Prostate gland (tissue), 2 donors: ENCODE measurements at regions not wholly inside any gene's neighbourhood (a gene's known extent, or its start where the extent isn't known, plus 50 kb on each side); places are given as distances from the start of the nearest gene placed in this dataset.

Experiments
- DNase-seq: peaks from one replicate; pipeline ENCODE4 v3.0.0-alpha.2; 2019; ENCODE audit warnings: low spot score
- H3K27ac ChIP-seq, 2 donors: fragments of 200-600 bp; sonication (generic); 2 replicates each; pipeline ENCODE4 v1.5.1; 2017 to 2019
- H3K27me3 ChIP-seq: fragments of 200-600 bp; sonication (generic); replicated peaks from 2 replicates; pipeline ENCODE4 v1.5.1; 2019; ENCODE audit not compliant: insufficient read depth
- H3K36me3 ChIP-seq, 2 donors: fragments of 200-600 bp; sonication (generic); 1 replicate in 1 of 2; 2 replicates in 1 of 2; pipeline versions ENCODE4 v1.5.1 to v1.8.1; 2017 to 2019
- H3K4me1 ChIP-seq: fragments of 200-600 bp; sonication (generic); replicated peaks from 2 replicates; pipeline ENCODE4 v1.5.1; 2019
- H3K4me3 ChIP-seq, 2 donors: fragments of 200-600 bp; sonication (generic); 2 replicates each; pipeline ENCODE4 v1.5.1; 2017 to 2019
- H3K9me3 ChIP-seq: fragments of 200-600 bp; sonication (generic); 2 replicates; pipeline ENCODE4 v1.5.1; 2017
- POLR2A ChIP-seq: fragments of 450-650 bp; IDR thresholded peaks from one replicate; pipeline ENCODE4 v1.6.1; 2016; ENCODE audit warnings: antibody characterized with exemption, mild to moderate bottlenecking
- POLR2AphosphoS5 ChIP-seq: sonication (generic); formaldehyde crosslinking; IDR thresholded peaks from one replicate; pipeline ENCODE4 v1.6.1; 2017; ENCODE audit warnings: antibody characterized with exemption
- WGBS: methylation state at CpG from one replicate; pipeline ENCODE4 v1.1.5; 2018; 5-methylcytosine and 5-hydroxymethylcytosine counted together
- intact Hi-C: fragments of 100-400 bp; cut with DNase I; formaldehyde crosslinking; loops from one replicate; pipeline ENCODE4 v1.14.2; 2022
- TF ChIP-seq, protein P1 (sequence below), 4 experiments: fragments of 200-600 bp in 2 of 4; fragments of 450-650 bp in 2 of 4; sonication (generic) in 2 of 4; IDR thresholded peaks; 1 replicate in 3 of 4; 2 replicates in 1 of 4; pipeline ENCODE4 v1.5.1; 2016 to 2019; ENCODE audit warnings: antibody characterized with exemption in 4 of 4, mild to moderate bottlenecking in 2 of 4, moderate library complexity in 2 of 4

DNA sequence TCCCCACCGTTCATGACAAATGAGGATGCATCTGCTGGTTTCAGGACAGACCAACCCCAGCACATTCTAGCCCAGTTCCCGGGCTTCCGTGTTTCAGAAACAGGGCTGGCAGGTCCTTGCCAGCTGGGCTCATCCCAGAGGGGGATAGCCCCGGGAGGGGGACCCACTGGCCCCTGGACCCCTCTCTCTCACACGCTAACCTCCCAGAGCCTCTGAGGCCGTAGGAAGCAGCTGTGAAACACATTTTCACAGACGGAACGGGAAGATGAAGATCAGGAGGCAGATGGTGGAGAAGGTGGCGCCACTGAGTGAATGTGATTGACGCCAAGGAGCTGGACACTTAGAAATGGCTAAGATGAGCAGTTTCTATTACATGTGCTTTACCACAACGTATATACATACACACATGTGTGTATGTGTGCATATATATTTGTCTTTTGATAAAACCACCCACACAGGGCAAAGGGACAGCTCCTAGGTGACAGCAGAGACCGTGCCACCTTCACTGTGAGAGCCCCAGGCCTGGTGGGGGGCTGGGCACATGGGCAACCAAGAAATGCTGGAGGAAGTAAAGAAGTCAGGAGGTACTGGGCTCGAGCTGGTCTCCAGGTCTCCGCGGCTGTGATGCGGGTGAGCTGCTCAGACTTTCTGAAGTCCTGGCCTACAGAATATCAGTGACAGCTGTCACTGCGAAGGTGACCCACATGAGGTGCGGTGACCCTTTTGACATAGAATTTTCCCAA is 168.6 kb upstream of the IQSEC1 start:
- Histone ChIP-seq H3K9me3 (no peaks in the 10 kb centered on the region), H3K4me3 (no peak overlapping the region), H3K27me3 (no peaks in the 10 kb centered on the region), H3K36me3 (no peaks in the 10 kb centered on the region), H3K4me1 (no peaks in the 10 kb centered on the region), H3K27ac (no peak overlapping the region)
- DNase-seq = no peak
- TF ChIP-seq POLR2AphosphoS5 (no peak), POLR2A (no peak)
- TF ChIP-seq, protein P1, sequence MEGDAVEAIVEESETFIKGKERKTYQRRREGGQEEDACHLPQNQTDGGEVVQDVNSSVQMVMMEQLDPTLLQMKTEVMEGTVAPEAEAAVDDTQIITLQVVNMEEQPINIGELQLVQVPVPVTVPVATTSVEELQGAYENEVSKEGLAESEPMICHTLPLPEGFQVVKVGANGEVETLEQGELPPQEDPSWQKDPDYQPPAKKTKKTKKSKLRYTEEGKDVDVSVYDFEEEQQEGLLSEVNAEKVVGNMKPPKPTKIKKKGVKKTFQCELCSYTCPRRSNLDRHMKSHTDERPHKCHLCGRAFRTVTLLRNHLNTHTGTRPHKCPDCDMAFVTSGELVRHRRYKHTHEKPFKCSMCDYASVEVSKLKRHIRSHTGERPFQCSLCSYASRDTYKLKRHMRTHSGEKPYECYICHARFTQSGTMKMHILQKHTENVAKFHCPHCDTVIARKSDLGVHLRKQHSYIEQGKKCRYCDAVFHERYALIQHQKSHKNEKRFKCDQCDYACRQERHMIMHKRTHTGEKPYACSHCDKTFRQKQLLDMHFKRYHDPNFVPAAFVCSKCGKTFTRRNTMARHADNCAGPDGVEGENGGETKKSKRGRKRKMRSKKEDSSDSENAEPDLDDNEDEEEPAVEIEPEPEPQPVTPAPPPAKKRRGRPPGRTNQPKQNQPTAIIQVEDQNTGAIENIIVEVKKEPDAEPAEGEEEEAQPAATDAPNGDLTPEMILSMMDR (IDR thresholded peaks at IDR 0.05) = no peak
- intact Hi-C loops = no loop called here
- WGBS = 85% methylated on average over 18 of the region's 18 CpGs

DNA sequence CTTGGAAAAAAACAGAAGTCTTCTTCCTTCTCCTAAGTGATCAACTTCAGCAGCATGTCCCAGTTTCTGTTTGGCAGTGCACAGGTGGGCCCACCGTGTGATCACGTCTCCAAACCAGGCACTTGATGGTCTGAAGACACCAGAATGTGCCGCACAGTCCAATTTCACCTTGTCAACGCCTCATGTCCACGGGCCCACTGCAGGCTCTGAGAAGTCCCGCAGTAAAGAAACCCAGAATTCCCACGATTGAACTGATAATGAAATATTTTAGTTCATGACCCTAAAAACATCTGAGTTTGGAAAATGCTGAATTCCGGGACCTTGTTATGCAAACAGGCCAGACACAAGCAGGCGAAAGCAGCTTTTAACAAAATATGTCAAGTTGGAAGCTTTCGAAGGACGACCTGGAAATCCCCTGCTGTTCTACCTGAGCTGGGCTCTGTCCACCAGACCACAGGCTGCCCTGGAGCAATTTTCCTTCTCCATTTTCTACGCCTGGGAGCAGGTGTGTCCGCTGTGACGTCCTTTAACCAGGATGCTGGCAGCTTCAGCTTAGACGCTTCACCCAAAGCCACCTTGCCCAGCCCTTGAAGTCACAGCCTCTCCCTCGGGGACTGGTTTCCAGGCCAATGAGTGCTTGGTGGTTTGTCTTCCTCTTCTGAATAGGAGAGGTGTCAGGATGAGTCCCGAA is 167.8 kb upstream of the IQSEC1 start:
- DNase-seq = no peak
- Histone ChIP-seq H3K4me3 (no peak overlapping the region), H3K4me1 (no peaks in the 10 kb centered on the region), H3K36me3 (no peaks in the 10 kb centered on the region), H3K27ac (no peak overlapping the region), H3K27me3 (no peaks in the 10 kb centered on the region), H3K9me3 (no peaks in the 10 kb centered on the region)
- 80% methylated on average over 17 of the region's 17 CpGs for WGBS
- intact Hi-C loops = no loop called here
- TF ChIP-seq POLR2A = no peak
- TF ChIP-seq, protein P1 (IDR thresholded peaks at IDR 0.05) = no peak

DNA sequence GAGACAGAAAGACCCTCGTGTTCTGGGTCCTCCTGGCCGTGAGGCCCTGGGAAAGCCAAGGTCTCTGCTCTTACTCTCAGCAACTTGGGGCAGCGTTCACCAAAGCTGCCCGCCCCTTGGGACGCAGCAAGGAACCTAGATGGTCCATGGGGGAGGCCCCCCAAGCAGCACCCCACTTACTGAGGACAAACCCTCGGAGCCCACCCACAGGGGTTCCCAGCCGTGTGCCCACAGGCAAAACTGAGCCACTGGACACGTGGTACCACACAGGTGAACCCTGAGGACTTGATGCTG is 166.2 kb upstream of the IQSEC1 start:
- WGBS = 92% methylated on average over 8 of the region's 8 CpGs
- no peaks in the 10 kb centered on the region for H3K36me3 ChIP-seq
- no peak for DNase-seq
- H3K27ac ChIP-seq = no peak overlapping the region
- no peaks in the 10 kb centered on the region for H3K4me1 ChIP-seq
- TF ChIP-seq, protein P1 (IDR thresholded peaks at IDR 0.05) = no peak
- no peak for TF ChIP-seq POLR2A
- TF ChIP-seq POLR2AphosphoS5 = no peak
- no peaks in the 10 kb centered on the region for H3K27me3 ChIP-seq
- H3K9me3 ChIP-seq = no peaks in the 10 kb centered on the region
- no peak overlapping the region for H3K4me3 ChIP-seq
- intact Hi-C loops = no loop called here

DNA sequence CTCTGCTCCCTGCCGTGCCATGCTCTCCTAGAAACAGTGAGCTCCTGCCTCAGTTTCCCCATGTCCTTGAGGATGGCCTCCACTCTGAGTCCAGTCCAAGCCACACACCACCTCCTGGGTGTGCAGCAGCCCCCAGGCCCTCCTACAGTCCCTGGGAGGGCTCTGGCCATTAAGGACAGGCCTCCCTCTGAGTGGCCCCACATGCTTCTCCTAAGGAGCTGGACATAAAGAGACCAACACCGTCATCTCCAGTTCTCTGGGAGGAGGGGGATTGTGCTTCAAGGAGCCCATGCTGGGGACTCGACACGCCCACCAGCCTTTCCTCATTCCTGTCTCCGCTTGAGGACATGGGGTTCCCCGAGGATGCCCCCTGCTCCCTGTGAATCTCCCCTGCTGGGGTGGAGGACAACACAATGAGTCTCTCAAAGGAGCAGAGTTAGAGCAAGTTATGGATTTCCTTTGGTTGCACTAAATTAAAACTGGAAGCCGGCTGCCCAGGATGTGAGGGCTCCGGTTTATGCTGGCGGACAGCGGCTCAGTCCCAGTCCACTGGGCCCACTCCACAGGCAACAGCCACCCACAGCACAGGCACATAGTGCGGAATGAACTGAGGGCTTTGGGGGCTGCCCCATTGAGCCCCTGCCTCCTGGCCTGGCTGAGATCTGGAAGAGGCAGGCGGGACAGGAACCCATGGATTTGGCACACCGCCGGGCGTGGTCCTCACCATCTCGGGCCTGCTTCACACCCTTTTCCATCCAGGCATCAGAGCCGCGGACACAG is 165.6 kb upstream of the IQSEC1 start:
- WGBS = 90% methylated on average over 18 of the region's 18 CpGs
- TF ChIP-seq POLR2AphosphoS5 (no peak), POLR2A (no peak)
- TF ChIP-seq, protein P1 (IDR thresholded peaks at IDR 0.05) = no peak
- no peaks in the 10 kb centered on the region for H3K36me3 ChIP-seq
- no peaks in the 10 kb centered on the region for H3K4me1 ChIP-seq
- H3K9me3 ChIP-seq = no peaks in the 10 kb centered on the region
- H3K27me3 ChIP-seq = no peaks in the 10 kb centered on the region
- no peak overlapping the region for H3K4me3 ChIP-seq
- no peak overlapping the region for H3K27ac ChIP-seq
- DNase-seq = no peak
- intact Hi-C loops = no loop called here
